Testis (tissue), 2 donors: ENCODE measurements at regions not wholly inside any gene's neighbourhood (a gene's known extent, or its start where the extent isn't known, plus 50 kb on each side); places are given as distances from the start of the nearest gene placed in this dataset.

Experiments
- CTCF ChIP-seq, 3 experiments: fragments of 450-650 bp in 2 of 3; fragments of 200-600 bp in 1 of 3; sonication (generic) in 1 of 3; IDR thresholded peaks; one replicate each; pipeline ENCODE4 v1.5.1; 2016 to 2019; ENCODE audit warnings: antibody characterized with exemption in 3 of 3, mild to moderate bottlenecking in 2 of 3, moderate library complexity in 1 of 3
- POLR2A ChIP-seq: fragments of 450-650 bp; IDR thresholded peaks from one replicate; pipeline ENCODE4 v1.6.1; 2017; ENCODE audit warnings: antibody characterized with exemption, mild to moderate bottlenecking, moderate library complexity

- no peak for TF ChIP-seq CTCF (IDR thresholded peaks at IDR 0.05)
- TF ChIP-seq POLR2A, result no peak
These were observed 233.1 kb downstream of the IRX1 start for GRCh38 chr5:3828761-3829160.
